ENCODE measurements at regions not wholly inside any gene's neighbourhood (a gene's known extent, or its start where the extent isn't known, plus 50 kb on each side); places are given as distances from the start of the nearest gene placed in this dataset.

DNA sequence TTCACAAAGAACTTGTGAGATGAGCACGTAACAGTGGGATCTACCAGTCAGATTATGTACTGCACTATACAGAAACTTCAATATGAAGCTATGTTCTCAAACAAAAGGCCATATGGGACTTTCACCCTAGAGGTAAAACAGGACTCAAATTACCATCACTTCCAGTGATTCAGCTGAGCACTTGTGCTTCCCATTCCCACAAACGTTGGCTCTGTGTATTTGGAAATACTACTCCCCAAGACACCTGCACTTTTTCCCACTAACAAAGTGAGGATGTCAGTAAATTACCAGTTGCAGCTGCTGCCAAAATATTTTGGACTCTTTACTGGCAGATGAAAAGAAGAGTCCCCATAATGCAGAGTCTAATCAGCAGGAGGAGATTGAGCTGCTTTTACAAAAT, 1570.1 kb downstream of the SI start:
- H3K4me1 ChIP-seq (ENCODE audit: control insufficient read depth, insufficient read depth, low read length), result no peaks in the 10 kb centered on the region

DNA sequence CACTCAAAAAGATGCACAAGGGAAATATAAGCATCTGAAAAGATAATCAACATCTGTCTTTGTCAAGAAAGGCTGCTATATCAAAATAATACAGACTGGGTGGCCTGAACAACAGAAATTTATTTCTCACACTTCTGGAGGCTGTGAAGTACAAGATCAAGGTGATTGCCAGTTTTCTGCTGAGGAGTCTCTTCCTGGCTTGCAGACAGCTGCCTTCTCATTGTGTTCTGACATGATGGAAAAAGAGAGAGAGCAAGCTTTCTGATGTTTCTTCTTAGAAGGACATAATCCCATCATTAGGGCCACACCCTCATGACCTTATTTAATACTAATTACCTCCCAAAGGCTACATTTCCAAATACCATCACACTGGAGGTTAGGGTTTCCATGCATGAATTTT, 1573.3 kb downstream of the SI start:
- H3K4me3 ChIP-seq (ENCODE audit: low read depth, low read length), result no peak overlapping the region
- no peak overlapping the region for H3K27ac ChIP-seq (ENCODE audit: extremely low read depth, low read depth, low read length)
- H3K9me3 ChIP-seq (ENCODE audit: control insufficient read depth, insufficient read depth, low read depth, low read length), result no peaks in the 10 kb centered on the region
- ChIA-PET POLR2A (no interaction called here), CTCF (no interaction called here)
- no peaks in the 10 kb centered on the region for H3K36me3 ChIP-seq (ENCODE audit: control insufficient read depth in 2 of 2, insufficient read depth in 1 of 2, low read length in 2 of 2)
- no peaks in the 10 kb centered on the region for H3K4me1 ChIP-seq (ENCODE audit: control insufficient read depth, insufficient read depth, low read length)
- no peak for TF ChIP-seq GLIS1 (tag by site-specific recombination; IDR thresholded peaks at IDR 0.05)
- TF ChIP-seq ZNF677 (tag by site-specific recombination; IDR thresholded peaks at IDR 0.05), result no peak
- TF ChIP-seq, protein P1, sequence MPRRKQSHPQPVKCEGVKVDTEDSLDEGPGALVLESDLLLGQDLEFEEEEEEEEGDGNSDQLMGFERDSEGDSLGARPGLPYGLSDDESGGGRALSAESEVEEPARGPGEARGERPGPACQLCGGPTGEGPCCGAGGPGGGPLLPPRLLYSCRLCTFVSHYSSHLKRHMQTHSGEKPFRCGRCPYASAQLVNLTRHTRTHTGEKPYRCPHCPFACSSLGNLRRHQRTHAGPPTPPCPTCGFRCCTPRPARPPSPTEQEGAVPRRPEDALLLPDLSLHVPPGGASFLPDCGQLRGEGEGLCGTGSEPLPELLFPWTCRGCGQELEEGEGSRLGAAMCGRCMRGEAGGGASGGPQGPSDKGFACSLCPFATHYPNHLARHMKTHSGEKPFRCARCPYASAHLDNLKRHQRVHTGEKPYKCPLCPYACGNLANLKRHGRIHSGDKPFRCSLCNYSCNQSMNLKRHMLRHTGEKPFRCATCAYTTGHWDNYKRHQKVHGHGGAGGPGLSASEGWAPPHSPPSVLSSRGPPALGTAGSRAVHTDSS (tag by site-specific recombination; IDR thresholded peaks at IDR 0.05), result no peak
- TF ChIP-seq ZNF629 (tag by site-specific recombination; IDR thresholded peaks at IDR 0.05), result no peak
- no peak for TF ChIP-seq ZNF843 (tag by site-specific recombination; IDR thresholded peaks at IDR 0.05)
- no peak for TF ChIP-seq REST (tag by site-specific recombination; IDR thresholded peaks at IDR 0.05)
- TF ChIP-seq ZNF292 (tag by site-specific recombination; IDR thresholded peaks at IDR 0.05; ENCODE audit: borderline replicate concordance, low read depth), result no peak
- TF ChIP-seq KLF1 (tag by site-specific recombination; IDR thresholded peaks at IDR 0.05), result no peak
- TF ChIP-seq ZNF776 (tag by site-specific recombination; IDR thresholded peaks at IDR 0.05; ENCODE audit: borderline replicate concordance), result no peak
- TF ChIP-seq, protein P2, sequence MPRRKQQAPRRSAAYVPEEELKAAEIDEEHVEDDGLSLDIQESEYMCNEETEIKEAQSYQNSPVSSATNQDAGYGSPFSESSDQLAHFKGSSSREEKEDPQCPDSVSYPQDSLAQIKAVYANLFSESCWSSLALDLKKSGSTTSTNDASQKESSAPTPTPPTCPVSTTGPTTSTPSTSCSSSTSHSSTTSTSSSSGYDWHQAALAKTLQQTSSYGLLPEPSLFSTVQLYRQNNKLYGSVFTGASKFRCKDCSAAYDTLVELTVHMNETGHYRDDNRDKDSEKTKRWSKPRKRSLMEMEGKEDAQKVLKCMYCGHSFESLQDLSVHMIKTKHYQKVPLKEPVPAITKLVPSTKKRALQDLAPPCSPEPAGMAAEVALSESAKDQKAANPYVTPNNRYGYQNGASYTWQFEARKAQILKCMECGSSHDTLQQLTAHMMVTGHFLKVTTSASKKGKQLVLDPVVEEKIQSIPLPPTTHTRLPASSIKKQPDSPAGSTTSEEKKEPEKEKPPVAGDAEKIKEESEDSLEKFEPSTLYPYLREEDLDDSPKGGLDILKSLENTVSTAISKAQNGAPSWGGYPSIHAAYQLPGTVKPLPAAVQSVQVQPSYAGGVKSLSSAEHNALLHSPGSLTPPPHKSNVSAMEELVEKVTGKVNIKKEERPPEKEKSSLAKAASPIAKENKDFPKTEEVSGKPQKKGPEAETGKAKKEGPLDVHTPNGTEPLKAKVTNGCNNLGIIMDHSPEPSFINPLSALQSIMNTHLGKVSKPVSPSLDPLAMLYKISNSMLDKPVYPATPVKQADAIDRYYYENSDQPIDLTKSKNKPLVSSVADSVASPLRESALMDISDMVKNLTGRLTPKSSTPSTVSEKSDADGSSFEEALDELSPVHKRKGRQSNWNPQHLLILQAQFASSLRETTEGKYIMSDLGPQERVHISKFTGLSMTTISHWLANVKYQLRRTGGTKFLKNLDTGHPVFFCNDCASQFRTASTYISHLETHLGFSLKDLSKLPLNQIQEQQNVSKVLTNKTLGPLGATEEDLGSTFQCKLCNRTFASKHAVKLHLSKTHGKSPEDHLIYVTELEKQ (tag by site-specific recombination; IDR thresholded peaks at IDR 0.05; ENCODE audit: borderline replicate concordance), result no peak
- TF ChIP-seq ZNF148 (tag by site-specific recombination; IDR thresholded peaks at IDR 0.05; ENCODE audit: borderline replicate concordance), result no peak
- TF ChIP-seq, protein P3, sequence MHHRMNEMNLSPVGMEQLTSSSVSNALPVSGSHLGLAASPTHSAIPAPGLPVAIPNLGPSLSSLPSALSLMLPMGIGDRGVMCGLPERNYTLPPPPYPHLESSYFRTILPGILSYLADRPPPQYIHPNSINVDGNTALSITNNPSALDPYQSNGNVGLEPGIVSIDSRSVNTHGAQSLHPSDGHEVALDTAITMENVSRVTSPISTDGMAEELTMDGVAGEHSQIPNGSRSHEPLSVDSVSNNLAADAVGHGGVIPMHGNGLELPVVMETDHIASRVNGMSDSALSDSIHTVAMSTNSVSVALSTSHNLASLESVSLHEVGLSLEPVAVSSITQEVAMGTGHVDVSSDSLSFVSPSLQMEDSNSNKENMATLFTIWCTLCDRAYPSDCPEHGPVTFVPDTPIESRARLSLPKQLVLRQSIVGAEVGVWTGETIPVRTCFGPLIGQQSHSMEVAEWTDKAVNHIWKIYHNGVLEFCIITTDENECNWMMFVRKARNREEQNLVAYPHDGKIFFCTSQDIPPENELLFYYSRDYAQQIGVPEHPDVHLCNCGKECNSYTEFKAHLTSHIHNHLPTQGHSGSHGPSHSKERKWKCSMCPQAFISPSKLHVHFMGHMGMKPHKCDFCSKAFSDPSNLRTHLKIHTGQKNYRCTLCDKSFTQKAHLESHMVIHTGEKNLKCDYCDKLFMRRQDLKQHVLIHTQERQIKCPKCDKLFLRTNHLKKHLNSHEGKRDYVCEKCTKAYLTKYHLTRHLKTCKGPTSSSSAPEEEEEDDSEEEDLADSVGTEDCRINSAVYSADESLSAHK (tag by site-specific recombination; IDR thresholded peaks at IDR 0.05), result no peak

More for the DNA sequence above, 1570.1 kb downstream of the SI start:
- Histone ChIP-seq H3K4me3 (ENCODE audit: low read depth, low read length) (no peak overlapping the region), H3K9me3 (ENCODE audit: control insufficient read depth, insufficient read depth, low read depth, low read length) (no peaks in the 10 kb centered on the region), H3K27ac (ENCODE audit: extremely low read depth, low read depth, low read length) (no peak overlapping the region), H3K36me3 (ENCODE audit: control insufficient read depth in 2 of 2, insufficient read depth in 1 of 2, low read length in 2 of 2) (no peaks in the 10 kb centered on the region)
- TF ChIP-seq ZNF16 (tag by site-specific recombination; IDR thresholded peaks at IDR 0.05; ENCODE audit: low read depth), result no peak
- TF ChIP-seq ZBTB20 (tag by site-specific recombination; IDR thresholded peaks at IDR 0.05), result no peak
- no peak for TF ChIP-seq ZNF501 (tag by site-specific recombination; IDR thresholded peaks at IDR 0.05)
- no peak for TF ChIP-seq ZSCAN4 (tag by site-specific recombination; IDR thresholded peaks at IDR 0.05)
- no peak for TF ChIP-seq ZNF677 (tag by site-specific recombination; IDR thresholded peaks at IDR 0.05)
- TF ChIP-seq FEZF1 (tag by site-specific recombination; IDR thresholded peaks at IDR 0.05), result no peak
- no peak for TF ChIP-seq ZNF792 (tag by site-specific recombination; IDR thresholded peaks at IDR 0.05)
- TF ChIP-seq ZBTB21 (tag by site-specific recombination; IDR thresholded peaks at IDR 0.05), result no peak
- TF ChIP-seq, protein P4, sequence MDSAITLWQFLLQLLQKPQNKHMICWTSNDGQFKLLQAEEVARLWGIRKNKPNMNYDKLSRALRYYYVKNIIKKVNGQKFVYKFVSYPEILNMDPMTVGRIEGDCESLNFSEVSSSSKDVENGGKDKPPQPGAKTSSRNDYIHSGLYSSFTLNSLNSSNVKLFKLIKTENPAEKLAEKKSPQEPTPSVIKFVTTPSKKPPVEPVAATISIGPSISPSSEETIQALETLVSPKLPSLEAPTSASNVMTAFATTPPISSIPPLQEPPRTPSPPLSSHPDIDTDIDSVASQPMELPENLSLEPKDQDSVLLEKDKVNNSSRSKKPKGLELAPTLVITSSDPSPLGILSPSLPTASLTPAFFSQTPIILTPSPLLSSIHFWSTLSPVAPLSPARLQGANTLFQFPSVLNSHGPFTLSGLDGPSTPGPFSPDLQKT (IDR thresholded peaks at IDR 0.05; ENCODE audit: borderline replicate concordance, low read depth, low read length), result no peak
- no peak for TF ChIP-seq ZNF37A (tag by site-specific recombination; IDR thresholded peaks at IDR 0.05)
- TF ChIP-seq RBAK (tag by site-specific recombination; IDR thresholded peaks at IDR 0.05), result no peak
- CTCF ChIA-PET, result no interaction called here
- POLR2A ChIA-PET, result no interaction called here

Measured in HEK293 (cell line).